ENCODE measurements at regions not wholly inside any gene's neighbourhood (a gene's known extent, or its start where the extent isn't known, plus 50 kb on each side); places are given as distances from the start of the nearest gene placed in this dataset.
A peak's percentile ranks its signal among the peaks of the same experiment; 100 is the strongest.
"Not testable (repeated sequence)": the region's sequence is repeated elsewhere in the genome, so short reads cannot be mapped to it uniquely, and the experiment has no call there.

DNA sequence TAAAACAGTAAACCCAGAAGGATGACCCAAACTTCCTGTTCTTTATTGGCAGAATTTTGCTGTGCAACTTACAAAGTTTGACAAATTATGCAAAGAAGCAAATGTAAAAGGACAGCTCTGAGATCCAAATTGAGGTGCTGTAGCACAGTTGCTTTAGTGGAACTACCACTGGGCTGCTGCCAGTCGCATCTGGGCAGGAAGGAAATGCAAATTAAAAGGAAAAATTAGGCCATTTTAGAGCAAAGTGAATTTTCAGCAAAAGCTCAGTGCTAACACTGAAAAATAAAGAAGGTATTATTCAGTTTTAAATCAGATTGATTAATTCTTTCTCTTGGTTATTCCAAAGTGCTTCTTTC, 104.5 kb downstream of the ZMAT3 start:
- peak; percentile 34 for DNase-seq

DNA sequence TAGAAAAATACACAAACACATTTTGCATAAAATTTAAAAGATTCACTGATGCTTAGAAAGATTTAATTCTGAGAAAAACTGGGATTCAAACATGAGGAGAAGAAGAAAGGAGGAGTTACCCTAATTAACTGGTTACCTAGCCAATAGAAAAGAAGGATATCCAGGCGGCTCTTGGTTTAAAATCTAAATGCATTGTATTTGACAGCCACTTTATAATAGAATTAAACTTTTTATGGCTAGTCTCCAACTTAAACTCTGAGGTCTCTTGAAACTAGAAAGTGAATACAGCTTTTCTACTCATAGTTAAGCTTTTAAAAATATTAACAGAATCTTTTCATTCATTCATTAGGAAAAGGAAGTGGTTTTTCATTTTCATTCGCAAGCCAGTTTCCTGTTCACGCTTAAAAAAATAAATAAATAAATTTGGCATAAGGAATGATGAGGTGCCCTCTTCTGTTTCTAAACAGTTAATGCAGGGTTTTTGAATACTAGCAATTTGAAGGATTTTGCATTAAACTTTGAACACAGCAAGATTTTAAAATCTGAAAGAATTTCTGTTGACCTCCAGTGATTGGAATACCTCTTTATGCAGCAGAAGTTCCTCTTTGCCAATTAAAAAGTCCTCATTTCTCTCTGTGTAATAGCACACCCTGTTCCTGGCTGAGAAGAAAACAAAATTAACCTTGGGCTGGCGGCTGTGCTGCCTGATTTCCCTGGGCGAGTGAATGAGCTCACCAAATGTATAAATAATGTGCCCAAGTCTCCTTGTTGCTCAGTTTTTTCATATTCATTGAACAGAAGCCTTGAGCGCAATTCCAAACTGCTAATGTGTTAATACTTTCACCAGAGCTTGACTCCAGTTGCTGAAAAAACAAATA, 105.1 kb downstream of the ZMAT3 start:
- peak; percentile 56 for DNase-seq

DNA sequence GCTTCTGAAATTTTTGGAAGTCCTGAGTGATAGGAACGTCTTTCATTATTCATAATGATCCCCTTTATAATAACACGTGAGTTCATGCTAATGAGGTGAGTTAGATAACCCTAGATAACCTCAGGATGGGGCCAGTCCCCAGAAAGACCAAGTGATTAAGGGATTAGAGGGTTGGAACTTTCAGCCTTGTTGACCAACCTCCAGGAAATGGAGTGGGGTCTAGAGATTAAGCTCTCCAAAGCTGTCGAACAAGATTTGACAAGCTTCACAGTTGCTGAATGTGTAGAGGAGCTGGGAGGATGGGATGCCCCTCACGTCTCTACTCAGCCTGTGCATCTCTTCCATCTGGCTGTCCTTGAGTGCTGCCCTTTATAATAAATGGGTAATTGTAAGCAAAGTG, 107.1 kb downstream of the ZMAT3 start:
- DNase-seq, result no peak

DNA sequence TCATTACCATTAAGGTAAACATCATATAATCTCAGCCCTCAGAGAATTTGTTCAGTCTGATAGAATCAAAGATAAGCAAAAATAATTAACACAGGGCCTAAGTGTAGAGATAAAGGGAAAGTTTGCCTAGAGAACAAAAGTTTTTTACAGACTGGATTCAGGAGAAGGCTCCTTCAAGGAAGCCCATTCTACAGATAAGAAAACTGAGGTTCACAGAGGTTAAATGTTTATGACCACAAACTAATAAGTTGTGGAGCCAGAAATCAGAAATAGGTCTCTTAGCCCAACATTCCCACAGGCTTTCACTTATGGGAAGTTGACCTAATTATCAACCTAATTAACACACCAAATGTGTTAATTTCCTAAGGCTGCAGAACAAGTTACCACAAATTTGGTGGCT, 110.7 kb downstream of the ZMAT3 start:
- DNase-seq, result no peak

DNA sequence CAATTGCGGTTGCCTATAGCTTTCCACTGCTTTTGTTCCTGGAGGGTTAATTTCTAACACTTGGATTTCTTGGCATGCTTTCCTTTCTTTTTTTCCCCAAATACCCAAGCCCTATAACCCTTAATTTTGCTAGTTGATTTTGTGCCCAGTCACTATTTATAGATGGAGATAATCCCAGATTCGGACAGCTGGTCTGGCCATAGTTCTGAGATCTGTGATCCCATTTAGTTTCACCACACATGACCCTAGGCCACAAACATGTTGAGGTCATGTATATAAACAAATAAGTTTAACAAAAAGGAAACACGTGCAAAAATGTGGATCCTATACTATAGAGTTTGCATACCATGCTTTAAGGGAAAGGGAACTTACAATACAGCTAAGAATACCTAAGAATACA, 111.4 kb downstream of the ZMAT3 start:
- DNase-seq, result no peak

DNA sequence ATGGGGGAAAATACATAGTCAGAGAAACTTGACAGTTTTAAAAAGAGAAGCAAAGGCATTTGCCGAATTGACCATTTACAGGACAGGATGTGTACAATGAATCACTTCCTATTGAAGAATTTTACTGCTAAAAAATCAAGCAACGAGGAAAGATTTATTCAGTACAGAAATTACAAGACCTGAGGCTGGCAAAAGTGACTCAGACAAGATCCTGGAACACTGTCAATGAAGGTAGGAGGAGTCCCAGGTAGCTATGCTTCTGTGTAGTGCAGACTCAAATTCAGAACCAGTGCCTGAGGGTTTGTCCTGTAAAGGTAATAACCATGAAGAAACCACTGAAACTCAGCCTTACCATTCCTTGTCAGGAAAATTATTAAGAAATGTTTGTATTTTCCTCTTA, 120.9 kb downstream of the ZMAT3 start:
- no peak for DNase-seq

DNA sequence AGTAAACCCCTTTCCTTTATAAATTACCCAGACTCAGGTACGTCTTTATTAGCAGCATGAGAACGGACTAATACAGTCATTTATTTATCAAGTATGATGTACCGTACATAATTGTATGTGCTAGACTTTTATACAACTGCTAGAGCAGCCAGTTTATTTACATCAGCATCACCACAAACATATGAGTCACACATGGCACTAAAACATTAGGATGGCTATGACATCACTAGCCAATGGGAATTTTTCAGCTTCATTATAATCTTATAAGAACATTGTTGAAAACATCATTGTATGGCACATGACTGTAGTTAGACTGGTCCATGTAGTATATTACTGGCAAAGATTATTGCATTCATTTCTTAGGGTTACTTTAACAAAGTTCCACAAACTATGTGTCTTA, 121.7 kb downstream of the ZMAT3 start:
- DNase-seq, result no peak

DNA sequence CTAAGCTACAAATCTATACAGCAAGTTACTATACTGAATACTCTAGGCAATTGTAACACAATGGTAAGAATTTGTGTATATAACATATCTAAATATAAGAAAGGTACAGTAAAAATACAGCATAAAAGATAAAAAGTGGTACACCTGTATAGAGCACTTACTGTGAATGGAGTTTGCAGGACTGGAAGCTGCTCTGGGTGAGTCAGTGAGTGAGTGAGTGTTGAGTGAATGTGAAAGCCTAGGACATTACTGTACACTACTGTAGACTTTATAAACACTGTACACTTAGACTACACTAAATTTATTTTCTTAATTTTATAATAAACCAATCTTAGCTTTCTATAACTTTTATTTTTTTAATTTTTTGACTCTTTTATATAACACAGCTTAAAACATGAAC, 123.1 kb downstream of the ZMAT3 start:
- no peak for DNase-seq

DNA sequence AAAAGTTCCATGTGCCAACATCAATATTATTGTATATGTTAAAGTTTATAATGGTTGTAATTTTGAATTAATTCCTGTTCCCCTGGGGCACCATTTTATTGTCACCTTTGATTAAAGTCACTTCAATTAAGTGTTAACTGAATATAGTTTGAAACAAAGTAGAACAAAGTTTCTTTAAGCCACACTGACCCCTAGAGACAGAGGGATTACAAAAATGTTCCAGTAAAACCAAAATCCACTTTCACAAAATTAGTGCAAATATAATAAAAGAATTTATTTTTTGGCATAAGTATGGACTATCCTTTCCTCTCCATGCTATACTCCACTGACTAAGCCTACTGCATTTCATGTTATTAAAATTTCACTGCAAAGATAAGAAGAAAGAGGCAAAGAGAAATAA, 123.9 kb downstream of the ZMAT3 start:
- DNase-seq, result no peak

DNA sequence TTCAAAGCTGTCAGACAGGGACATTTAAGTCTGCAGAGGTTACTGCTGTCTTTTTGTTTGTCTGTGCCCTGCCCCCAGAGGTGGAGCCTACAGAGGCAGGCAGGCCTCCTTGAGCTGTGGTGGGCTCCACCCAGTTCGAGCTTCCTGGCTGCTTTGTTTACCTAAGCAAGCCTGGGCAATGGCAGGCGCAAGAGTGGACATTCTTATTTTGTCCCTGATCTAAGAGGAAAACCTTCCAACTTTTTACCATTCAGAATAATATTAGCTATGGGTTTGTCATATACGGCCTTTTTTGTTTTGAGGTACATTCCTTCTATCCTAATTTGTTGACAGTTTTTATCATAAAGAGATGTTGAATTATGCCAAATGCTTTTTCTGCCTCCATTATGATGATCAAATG, 129.3 kb downstream of the ZMAT3 start:
- not testable (repeated sequence) for DNase-seq

DNA sequence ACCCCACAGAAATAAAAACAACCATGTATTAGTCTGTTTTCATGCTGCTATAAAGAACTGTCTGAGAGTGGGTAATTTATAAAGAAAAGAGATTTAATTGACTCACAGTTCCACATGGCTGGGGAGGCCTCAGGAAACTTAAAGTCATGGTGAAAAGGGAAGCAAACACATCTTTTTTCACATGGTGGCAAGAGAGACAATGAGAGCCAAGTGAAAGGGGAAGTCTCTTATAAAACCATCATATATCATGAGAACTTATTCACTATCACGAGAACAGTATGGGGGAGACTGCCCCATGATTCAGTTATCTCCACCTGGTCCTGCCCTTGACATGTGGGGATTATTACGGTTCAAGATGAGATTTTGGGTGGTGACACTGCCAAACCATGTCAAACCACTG, 141.5 kb downstream of the ZMAT3 start:
- no peak for DNase-seq

DNA sequence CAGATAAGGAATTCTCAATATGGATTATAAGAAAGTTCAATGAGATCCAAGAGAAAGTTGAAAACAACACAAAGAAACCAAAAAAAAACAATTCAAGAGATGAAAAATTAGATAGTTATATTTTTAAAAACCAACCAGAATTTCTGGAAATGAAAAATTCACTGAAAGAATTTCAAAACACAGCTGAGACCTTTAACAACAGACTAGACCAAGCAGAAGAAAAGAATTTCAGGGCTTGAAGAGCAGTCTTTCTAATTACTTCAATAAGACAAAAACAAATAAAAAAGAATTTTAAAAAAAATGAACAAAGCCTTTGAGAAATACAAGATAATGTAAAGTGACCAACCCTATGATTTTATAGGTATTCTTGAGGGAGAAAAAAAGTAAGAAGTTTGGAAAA, 155.4 kb downstream of the ZMAT3 start:
- no peak for DNase-seq

DNA sequence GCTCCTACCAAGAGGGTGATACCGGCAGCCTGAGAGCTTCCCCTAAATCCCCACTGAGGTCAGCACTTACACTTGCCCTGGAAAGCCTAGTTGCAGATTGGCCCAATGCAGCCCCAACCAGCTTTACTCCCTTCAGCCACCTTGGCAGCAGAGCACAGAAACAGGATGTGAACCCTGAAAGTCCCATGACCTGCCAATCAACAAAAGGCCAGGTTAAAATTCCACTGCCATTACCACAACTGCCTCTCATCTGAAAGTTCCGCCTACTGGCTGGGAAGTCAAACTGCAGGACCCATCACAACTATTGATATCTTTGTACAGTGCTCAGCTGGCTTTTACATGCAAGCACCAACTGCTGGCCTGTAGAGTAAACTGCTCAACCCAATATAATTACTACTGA, 156.2 kb downstream of the ZMAT3 start:
- DNase-seq, result peak; percentile 19

DNA sequence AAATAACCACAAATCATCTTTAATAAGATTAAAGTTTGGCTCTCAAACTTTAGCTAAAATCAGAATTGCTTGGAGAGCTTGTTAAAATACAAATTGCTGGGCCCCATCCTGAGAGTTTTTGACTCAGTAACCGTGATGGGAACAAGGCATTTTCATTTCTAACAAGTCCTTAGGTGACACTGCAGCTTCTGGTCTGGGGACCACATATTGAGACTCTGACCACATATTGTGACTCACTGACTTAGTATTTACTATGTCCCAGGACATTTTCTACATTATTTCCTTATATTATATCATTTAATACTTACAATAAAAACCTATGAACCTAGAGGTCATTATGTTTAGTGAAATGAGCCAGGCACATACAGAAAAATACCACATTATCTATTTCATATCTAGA, 164.5 kb downstream of the ZMAT3 start:
- DNase-seq, result no peak

DNA sequence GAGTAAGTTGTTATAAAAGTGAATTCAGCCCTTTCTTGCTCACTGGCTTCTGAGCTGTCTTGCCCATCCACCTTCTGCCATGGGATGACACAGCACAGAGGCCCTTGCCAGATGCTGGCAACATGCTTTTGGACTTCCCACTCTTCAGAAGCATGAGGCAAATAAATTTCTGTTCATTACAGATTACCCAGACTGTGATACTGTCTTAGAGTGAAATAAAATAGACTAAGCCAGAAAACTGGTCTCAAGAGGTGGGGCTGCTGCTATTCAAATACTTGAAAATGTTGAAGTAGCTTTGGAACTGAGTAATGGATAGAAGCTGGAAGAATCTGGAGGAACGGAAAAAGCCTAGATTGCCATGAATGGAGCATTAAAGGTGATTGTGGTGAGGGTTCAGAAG, 170.4 kb downstream of the ZMAT3 start:
- DNase-seq, result no peak

DNA sequence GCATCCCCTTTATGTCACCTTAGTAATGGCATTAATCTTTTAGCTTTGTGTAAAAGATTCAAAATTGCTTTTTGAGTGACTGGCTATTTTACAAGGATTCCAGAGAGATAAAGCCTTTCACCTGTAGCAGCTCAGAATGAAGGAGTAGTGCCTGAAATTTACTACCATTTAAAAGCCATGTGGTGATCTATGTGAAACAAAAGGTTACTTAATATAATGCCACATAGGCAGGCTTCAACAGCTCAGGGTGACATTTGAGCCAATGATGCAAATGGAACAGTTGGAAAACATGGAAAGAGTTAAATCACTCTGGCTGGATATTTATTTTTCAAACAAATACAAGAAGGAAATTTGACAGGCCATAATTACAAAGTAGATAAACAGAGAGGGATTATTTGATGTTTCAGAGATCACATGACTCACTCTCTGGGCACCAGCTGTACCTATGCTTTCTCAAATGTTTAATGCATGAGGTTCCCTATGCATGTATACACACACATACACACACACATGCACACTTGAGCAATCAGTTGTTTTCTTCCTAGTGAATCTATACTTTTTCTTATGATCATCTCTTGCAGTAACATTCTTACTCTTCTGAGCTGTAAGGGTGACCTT, 171.5 kb downstream of the ZMAT3 start:
- DNase-seq, result no peak

DNA sequence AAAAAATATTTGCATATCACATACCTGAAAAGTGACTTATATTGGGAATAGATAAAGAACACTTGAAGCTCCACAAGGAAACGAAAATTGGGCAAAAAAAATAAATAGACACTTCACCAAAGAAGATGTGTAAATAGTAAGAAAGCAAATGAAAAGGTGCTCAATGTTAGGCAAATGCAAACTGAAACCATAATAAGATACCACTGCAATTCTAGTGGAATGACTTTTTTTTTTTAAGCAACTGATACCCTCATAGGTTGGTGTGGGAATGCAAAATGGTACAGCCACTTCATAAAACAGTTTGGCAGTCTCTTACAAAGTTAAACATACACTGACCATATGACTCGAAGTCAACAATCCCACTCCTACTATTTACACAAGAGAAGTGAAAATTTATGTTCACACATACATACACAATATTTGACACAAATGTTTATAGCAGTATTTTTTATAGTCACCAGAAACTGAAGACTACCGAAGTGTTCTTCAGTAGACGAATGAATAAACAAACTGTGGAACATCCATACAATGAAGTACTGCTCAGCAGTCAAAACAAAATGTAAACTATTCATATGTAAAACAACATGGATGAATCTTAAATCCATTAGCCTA, 176.3 kb downstream of the ZMAT3 start:
- no peak for DNase-seq

Data from RPMI8226 (cell line).